Umbilical cord (tissue), 1 donor: ENCODE measurements at regions not wholly inside any gene's neighbourhood (a gene's known extent, or its start where the extent isn't known, plus 50 kb on each side); places are given as distances from the start of the nearest gene placed in this dataset.
"Not testable (repeated sequence)": the region's sequence is repeated elsewhere in the genome, so short reads cannot be mapped to it uniquely, and the experiment has no call there.

Experiments
- DNase-seq: peaks from one replicate; pipeline ENCODE4 v3.0.0-alpha.2; 2015; ENCODE audit warnings: low spot score

- not testable (repeated sequence) for DNase-seq
Measured at GRCh38 chr1:83135524-83136157, 863.3 kb downstream of the TTLL7 start.

- not testable (repeated sequence) for DNase-seq
Measured at GRCh38 chr1:83134322-83135014, 864.5 kb downstream of the TTLL7 start.

- no peak for DNase-seq
Measured at GRCh38 chr1:83131692-83131955, 867.3 kb downstream of the TTLL7 start.

GRCh38 chr1:83130886-83131691 is 867.8 kb downstream of the TTLL7 start:
- DNase-seq: no peak

- no peak for DNase-seq
Measured at GRCh38 chr1:83129107-83129506, 869.8 kb downstream of the TTLL7 start.

- peak; percentile 20 for DNase-seq
Measured at GRCh38 chr1:83125456-83125855, 873.5 kb downstream of the TTLL7 start.

GRCh38 chr1:83123019-83123418 is 875.9 kb downstream of the TTLL7 start:
- no peak for DNase-seq

- no peak for DNase-seq
Measured at GRCh38 chr1:83118472-83118871, 880.5 kb downstream of the TTLL7 start.

- not testable (repeated sequence) for DNase-seq
Measured at GRCh38 chr1:83117030-83117429, 881.9 kb downstream of the TTLL7 start.

GRCh38 chr1:83115785-83116184 is 883.1 kb downstream of the TTLL7 start:
- no peak for DNase-seq

- DNase-seq: no peak
Measured at GRCh38 chr1:83114136-83114834, 884.6 kb downstream of the TTLL7 start.

GRCh38 chr1:83113652-83114051 is 885.3 kb downstream of the TTLL7 start:
- no peak for DNase-seq

GRCh38 chr1:83112248-83112885 is 886.6 kb downstream of the TTLL7 start:
- no peak for DNase-seq

GRCh38 chr1:83110156-83110555 is 888.8 kb downstream of the TTLL7 start:
- DNase-seq: no peak

- no peak for DNase-seq
Measured at GRCh38 chr1:83109692-83110091, 889.2 kb downstream of the TTLL7 start.

- no peak for DNase-seq
Measured at GRCh38 chr1:83104558-83104957, 894.4 kb downstream of the TTLL7 start.

- no peak for DNase-seq
Measured at GRCh38 chr1:83103341-83103740, 895.6 kb downstream of the TTLL7 start.

GRCh38 chr1:83102630-83103071 is 896.3 kb downstream of the TTLL7 start:
- DNase-seq: peak; percentile 56

- peak; percentile 30 for DNase-seq
Measured at GRCh38 chr1:83101406-83101805, 897.5 kb downstream of the TTLL7 start.

- no peak for DNase-seq
Measured at GRCh38 chr1:83100133-83100532, 898.8 kb downstream of the TTLL7 start.

- no peak for DNase-seq
Measured at GRCh38 chr1:83098791-83099190, 900.1 kb downstream of the TTLL7 start.

GRCh38 chr1:83098131-83098530 is 900.8 kb downstream of the TTLL7 start:
- DNase-seq: peak; percentile 73
